A673 (cell line): ENCODE measurements at regions not wholly inside any gene's neighbourhood (a gene's known extent, or its start where the extent isn't known, plus 50 kb on each side); places are given as distances from the start of the nearest gene placed in this dataset.

Experiments
- CTCF ChIP-seq: fragments of 300-800, 200-600 bp; sonication (generic); conservative IDR thresholded peaks from 2 replicates; pipeline ENCODE4 v1.5.1; 2017; ENCODE audit warnings: low read depth, mild to moderate bottlenecking, antibody characterized with exemption, low read length, moderate library complexity, mixed read lengths
- EZH2 ChIP-seq: fragments of 200-600 bp; sonication (generic); IDR thresholded peaks from 2 replicates; pipeline ENCODE4 v1.6.1; 2017; ENCODE audit warnings: borderline replicate concordance, low read depth, mild to moderate bottlenecking, mixed read lengths, antibody characterized with exemption, low read length; ENCODE audit not compliant: poor library complexity, severe bottlenecking

- TF ChIP-seq CTCF (no peak), EZH2 (no peak)
These were observed 74.7 kb upstream of the ZNF236 start for GRCh38 chr18:76747676-76748075.
